H1 (cell line): ENCODE measurements at regions not wholly inside any gene's neighbourhood (a gene's known extent, or its start where the extent isn't known, plus 50 kb on each side); places are given as distances from the start of the nearest gene placed in this dataset.

ENCODE experiments used
- CTCF ChIA-PET: fragments of 300-600 bp; sonication (Branson Sonifier 250); formaldehyde crosslinking; loops from one replicate; lab custom pipeline; 2021; ENCODE audit not compliant: partially characterized antibody; lab: Charles Lee
- POLR2A ChIA-PET: fragments of 300-600 bp; sonication (Branson Sonifier 250); formaldehyde crosslinking; loops from one replicate; lab custom pipeline; 2021; ENCODE audit warnings: inconsistent platforms; ENCODE audit not compliant: partially characterized antibody; lab: Charles Lee
- DNase-seq, 2 experiments: peaks; one replicate each; pipeline versions ENCODE4 v3.0.0 to v3.0.0-alpha.2; 2010 to 2022; ENCODE audit warnings: low spot score in 2 of 2, low read depth in 1 of 2, mixed read lengths in 1 of 2
- FAIRE-seq: peaks from 2 replicates; lab custom pipeline; 2011; peaks lifted over from hg19 to GRCh38; lab: Jason Lieb, UNC
- H2AFZ ChIP-seq: 2 replicates; pipeline ENCODE4 v1.8.1; 2012; ENCODE audit warnings: low read length, inconsistent platforms
- H2AK5ac ChIP-seq: 2 replicates; pipeline ENCODE4 v1.6.1; 2013; ENCODE audit warnings: low read depth, low read length
- H2BK120ac ChIP-seq: replicated peaks from 2 replicates; pipeline ENCODE3; 2013; ENCODE audit warnings: low read depth, low read length, inconsistent platforms
- H2BK12ac ChIP-seq: 2 replicates; pipeline ENCODE4 v1.6.1; 2013; ENCODE audit warnings: low read depth, low read length
- H2BK15ac ChIP-seq: 2 replicates; pipeline ENCODE4 v1.6.1; 2013; ENCODE audit warnings: low read length
- H2BK20ac ChIP-seq: 2 replicates; pipeline ENCODE4 v1.6.1; 2013; ENCODE audit warnings: low read length
- H2BK5ac ChIP-seq: 2 replicates; pipeline ENCODE4 v1.6.1; 2013; ENCODE audit warnings: low read depth, low read length
- H3K14ac ChIP-seq: 2 replicates; pipeline ENCODE4 v1.6.1; 2013; ENCODE audit warnings: inconsistent platforms; ENCODE audit not compliant: insufficient read length
- H3K18ac ChIP-seq: 2 replicates; pipeline ENCODE4 v1.6.1; 2013; ENCODE audit warnings: low read length; ENCODE audit errors: extremely low read depth
- H3K23ac ChIP-seq: 2 replicates; pipeline ENCODE4 v1.6.1; 2013; ENCODE audit warnings: inconsistent platforms; ENCODE audit not compliant: insufficient read length
- H3K23me2 ChIP-seq: 2 replicates; pipeline ENCODE4 v1.6.1; 2013; ENCODE audit warnings: low read depth, low read length
- H3K27ac ChIP-seq: 2 replicates; pipeline ENCODE4 v1.6.1; 2011; ENCODE audit warnings: low read depth, low read length, inconsistent platforms
- H3K27me3 ChIP-seq, 4 experiments: replicated peaks in 1 of 4; 1 replicate in 1 of 4; 2 replicates in 3 of 4; pipeline versions ENCODE4 v1.6.1 to v1.8.1; 2011 to 2013; ENCODE audit warnings: low read length in 3 of 4, mild to moderate bottlenecking in 3 of 4, inconsistent platforms in 2 of 4, mixed read lengths in 2 of 4, moderate library complexity in 1 of 4; ENCODE audit not compliant: control insufficient read depth in 3 of 4, insufficient read depth in 3 of 4; ENCODE audit errors: extremely low read depth in 1 of 4
- H3K36me3 ChIP-seq, 4 experiments: 2 replicates each; pipeline versions ENCODE4 v1.6.1 to v1.8.1; 2011 to 2013; ENCODE audit warnings: mild to moderate bottlenecking in 4 of 4, low read length in 3 of 4, moderate library complexity in 2 of 4, control low read depth in 1 of 4, inconsistent platforms in 1 of 4; ENCODE audit not compliant: insufficient read depth in 4 of 4, control insufficient read depth in 2 of 4
- H3K4ac ChIP-seq: replicated peaks from 2 replicates; pipeline ENCODE3; 2013; ENCODE audit warnings: low read length, low read depth, mixed read lengths, inconsistent platforms; ENCODE audit not compliant: insufficient read length
- H3K4me1 ChIP-seq, 4 experiments: replicated peaks in 1 of 4; 1 replicate in 1 of 4; 2 replicates in 3 of 4; pipeline versions ENCODE4 v1.6.1 to v1.8.1; 2011 to 2013; ENCODE audit warnings: low read length in 3 of 4, inconsistent platforms in 2 of 4, mixed read lengths in 1 of 4; ENCODE audit not compliant: insufficient read depth in 4 of 4, control insufficient read depth in 3 of 4
- H3K4me2 ChIP-seq, 2 experiments: 2 replicates each; pipeline versions ENCODE4 v1.6.1 to v1.8.1; 2011 to 2013; ENCODE audit warnings: low read depth in 2 of 2, low read length in 2 of 2, control low read depth in 1 of 2, inconsistent platforms in 1 of 2, mild to moderate bottlenecking in 1 of 2; ENCODE audit not compliant: insufficient read depth in 1 of 2
- H3K4me3 ChIP-seq, 4 experiments: fragments of 200-600, 300-600 bp in 1 of 4; sonication (generic), shearing (Covaris generic), sonication (Bioruptor Twin) in 1 of 4; 2 replicates each; pipeline versions ENCODE4 v1.5.1 to v1.8.1; 2011 to 2016; ENCODE audit warnings: low read length in 4 of 4, low read depth in 3 of 4, control low read depth in 2 of 4, inconsistent platforms in 2 of 4, mild to moderate bottlenecking in 2 of 4, mixed read lengths in 1 of 4, moderate library complexity in 1 of 4; ENCODE audit not compliant: insufficient read depth in 2 of 4; ENCODE audit errors: extremely low read depth in 1 of 4
- H3K56ac ChIP-seq: replicated peaks from 2 replicates; pipeline ENCODE3; 2013; ENCODE audit warnings: low read depth, mild to moderate bottlenecking, mixed read lengths, low read length, inconsistent platforms; ENCODE audit not compliant: insufficient read length
- H3K79me1 ChIP-seq: 2 replicates; pipeline ENCODE4 v1.6.1; 2013; ENCODE audit warnings: low read depth, low read length, control low read depth
- H3K79me2 ChIP-seq, 2 experiments: 2 replicates each; pipeline versions ENCODE4 v1.6.1 to v1.8.1; 2012 to 2013; ENCODE audit warnings: low read length in 2 of 2, mild to moderate bottlenecking in 2 of 2, inconsistent platforms in 1 of 2; ENCODE audit not compliant: insufficient read depth in 2 of 2, control insufficient read depth in 1 of 2
- H3K9ac ChIP-seq, 4 experiments: replicated peaks in 1 of 4; 1 replicate in 1 of 4; 2 replicates in 3 of 4; pipeline versions ENCODE4 v1.6.1 to v1.8.1; 2011 to 2013; ENCODE audit warnings: low read depth in 3 of 4, low read length in 3 of 4, control low read depth in 2 of 4, mild to moderate bottlenecking in 2 of 4, moderate library complexity in 2 of 4, inconsistent platforms in 1 of 4; ENCODE audit errors: extremely low read depth in 1 of 4
- H3K9me3 ChIP-seq, 2 experiments: 2 replicates each; pipeline versions ENCODE4 v1.6.1 to v1.8.1; 2012 to 2013; ENCODE audit warnings: mild to moderate bottlenecking in 2 of 2, moderate library complexity in 2 of 2, control low read depth in 1 of 2, inconsistent platforms in 1 of 2, low read depth in 1 of 2, low read length in 1 of 2, mixed read lengths in 1 of 2; ENCODE audit not compliant: insufficient read depth in 2 of 2
- H4K20me1 ChIP-seq, 2 experiments: replicated peaks in 1 of 2; 2 replicates each; pipeline versions ENCODE3 to v1.8.1; 2011 to 2013; ENCODE audit warnings: inconsistent platforms in 2 of 2, low read length in 2 of 2, mild to moderate bottlenecking in 1 of 2; ENCODE audit not compliant: insufficient read depth in 2 of 2, control insufficient read depth in 1 of 2
- H4K5ac ChIP-seq: 2 replicates; pipeline ENCODE4 v1.6.1; 2013; ENCODE audit warnings: low read length, low read depth, mixed read lengths, inconsistent platforms; ENCODE audit not compliant: insufficient read length
- H4K8ac ChIP-seq: 2 replicates; pipeline ENCODE4 v1.8.0; 2013; ENCODE audit warnings: mild to moderate bottlenecking, moderate library complexity, low read length, inconsistent platforms; ENCODE audit not compliant: insufficient read depth; ENCODE audit errors: extremely low read depth
- H4K91ac ChIP-seq: replicated peaks from 2 replicates; pipeline ENCODE3; 2013; ENCODE audit warnings: low read length, mixed read lengths, inconsistent platforms; ENCODE audit not compliant: insufficient read length
- ASH2L ChIP-seq: fragments of 200-600, 300-600 bp; sonication (generic); IDR thresholded peaks from one replicate; pipeline ENCODE4 v1.7.1; 2017; ENCODE audit warnings: low read length
- EZH2 ChIP-seq: fragments of 200-600 bp; sonication (generic); IDR thresholded peaks from 2 replicates; pipeline ENCODE4 v1.7.1; 2012; ENCODE audit warnings: low read depth, mild to moderate bottlenecking, moderate library complexity, low read length, inconsistent platforms; ENCODE audit not compliant: severe bottlenecking
- POLR2AphosphoS5 ChIP-seq: IDR thresholded peaks from 2 replicates; pipeline ENCODE4 v1.6.1; 2011; ENCODE audit warnings: low read depth, low read length
- SIX5 ChIP-seq: IDR thresholded peaks from 2 replicates; pipeline ENCODE4 v1.6.1; 2011; ENCODE audit warnings: mild to moderate bottlenecking, low read depth, low read length
- SP2 ChIP-seq: IDR thresholded peaks from 2 replicates; pipeline ENCODE4 v1.6.1; 2012; ENCODE audit warnings: mild to moderate bottlenecking, low read length, inconsistent platforms
- TAF7 ChIP-seq: optimal IDR thresholded peaks from 2 replicates; pipeline ENCODE3; 2011; ENCODE audit warnings: low read depth, mild to moderate bottlenecking, inconsistent platforms, low read length, moderate library complexity, borderline replicate concordance
- TEAD4 ChIP-seq: IDR thresholded peaks from 2 replicates; pipeline ENCODE4 v1.6.1; 2012; ENCODE audit warnings: low read depth, low read length, inconsistent platforms, mixed read lengths
- WGBS, 2 experiments: shearing (Covaris generic) in 1 of 2; methylation state at CpG; one replicate each; pipeline versions ENCODE4 v1.1.6 to v1.1.7; 2013 to 2015; ENCODE audit warnings: low lambda C conversion rate in 2 of 2, mixed read lengths in 2 of 2, inconsistent platforms in 1 of 2, low coverage in 1 of 2, missing lambda C conversion rate in 1 of 2; ENCODE audit not compliant: insufficient replicate concordance in 2 of 2, insufficient coverage in 1 of 2, insufficient read length in 1 of 2; ENCODE audit errors: extremely low coverage in 1 of 2, missing lambda C conversion rate in 1 of 2; 5-methylcytosine and 5-hydroxymethylcytosine counted together

GRCh38 chr10:64873088-64873487, 1351.9 kb downstream of the REEP3 start:
- 84% methylated on average over 3 of the region's 3 CpGs; no CpG with 5 or more reads in 1 of the 2 experiments for WGBS, 2 experiments
- H2BK120ac ChIP-seq = no peak overlapping the region
- no peak overlapping the region for H3K23ac ChIP-seq
- no peak overlapping the region for H3K4me3 ChIP-seq
- H3K4me1 ChIP-seq = no peaks in the 10 kb centered on the region
- H3K23me2 ChIP-seq = no peaks in the 10 kb centered on the region
- no peak overlapping the region for H3K4ac ChIP-seq
- H3K36me3 ChIP-seq = no peaks in the 10 kb centered on the region
- CTCF ChIA-PET = no interaction called here
- no peak for TF ChIP-seq EZH2
- TF ChIP-seq TAF7 = no peak
- TF ChIP-seq POLR2AphosphoS5 = no peak
- no peak for TF ChIP-seq SIX5
- no peak for TF ChIP-seq SP2
- TF ChIP-seq ASH2L = no peak
- no peak for TF ChIP-seq TEAD4
- H3K18ac ChIP-seq = no peak overlapping the region
- H2AK5ac ChIP-seq = no peak overlapping the region
- no peak overlapping the region for H3K14ac ChIP-seq
- FAIRE-seq (no peak), DNase-seq (no peak)
- no peak overlapping the region for H4K5ac ChIP-seq
- H2BK5ac ChIP-seq = no peak overlapping the region
- no peak overlapping the region for H2BK20ac ChIP-seq
- no peaks in the 10 kb centered on the region for H3K79me1 ChIP-seq
- H3K56ac ChIP-seq = no peak overlapping the region
- no peak overlapping the region for H2AFZ ChIP-seq
- H3K27ac ChIP-seq = no peak overlapping the region
- H3K4me2 ChIP-seq = no peak overlapping the region
- no peak overlapping the region for H4K91ac ChIP-seq
- no peak overlapping the region for H2BK15ac ChIP-seq
- no peak overlapping the region for H3K9ac ChIP-seq
- H4K20me1 ChIP-seq = no peaks in the 10 kb centered on the region
- no peak overlapping the region for H2BK12ac ChIP-seq
- no peaks in the 10 kb centered on the region for H3K79me2 ChIP-seq
- no peak overlapping the region for H4K8ac ChIP-seq
- POLR2A ChIA-PET = no interaction called here
- no peaks in the 10 kb centered on the region for H3K9me3 ChIP-seq
- H3K27me3 ChIP-seq = no peaks in the 10 kb centered on the region
